NCI-H748 (cell line): ENCODE measurements at regions not wholly inside any gene's neighbourhood (a gene's known extent, or its start where the extent isn't known, plus 50 kb on each side); places are given as distances from the start of the nearest gene placed in this dataset.
"Not testable (repeated sequence)": the region's sequence is repeated elsewhere in the genome, so short reads cannot be mapped to it uniquely, and the experiment has no call there.

Experiments used
- DNase-seq: peaks from one replicate; lab custom pipeline; 2025; ENCODE audit not compliant: unreplicated experiment; lab: John Stamatoyannopoulos, UW

DNA sequence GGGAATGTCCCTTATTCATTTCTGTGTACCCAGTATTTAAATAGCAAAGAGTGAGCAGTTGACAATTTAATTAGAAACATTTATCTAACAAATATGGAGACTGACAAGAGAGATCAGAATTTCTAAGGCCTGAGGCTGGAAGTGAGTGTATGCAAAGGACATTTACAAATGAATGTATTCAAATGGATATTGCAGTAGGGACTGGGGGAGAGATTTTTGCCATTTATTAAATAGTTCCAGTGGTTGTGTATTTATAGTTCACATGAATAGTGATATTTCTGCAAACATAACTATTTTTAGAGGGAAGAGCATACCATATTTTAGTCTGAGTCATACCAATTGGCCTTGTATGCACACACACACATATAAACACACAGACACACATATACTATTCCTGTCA, 592.4 kb downstream of the GLUD2 start:
- no peak for DNase-seq

DNA sequence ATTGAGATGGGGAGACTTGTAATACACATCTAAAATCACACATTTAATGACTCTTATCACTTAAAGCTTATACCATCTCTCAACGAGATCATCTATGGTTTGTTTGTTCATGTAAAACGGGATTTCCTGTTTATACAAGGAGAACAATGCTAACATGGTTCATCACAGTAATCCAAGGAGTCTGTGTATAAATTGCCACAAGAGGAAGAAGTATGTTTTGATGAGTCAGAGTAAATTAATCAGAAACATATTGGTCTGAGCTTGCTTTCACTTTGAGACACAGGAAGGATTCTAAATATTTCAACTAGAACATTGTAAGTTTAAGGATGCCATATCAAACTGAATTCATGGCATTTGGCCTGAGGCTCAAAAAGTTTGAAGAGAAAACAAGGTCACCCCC, 594.1 kb downstream of the GLUD2 start:
- peak; percentile 85 for DNase-seq

DNA sequence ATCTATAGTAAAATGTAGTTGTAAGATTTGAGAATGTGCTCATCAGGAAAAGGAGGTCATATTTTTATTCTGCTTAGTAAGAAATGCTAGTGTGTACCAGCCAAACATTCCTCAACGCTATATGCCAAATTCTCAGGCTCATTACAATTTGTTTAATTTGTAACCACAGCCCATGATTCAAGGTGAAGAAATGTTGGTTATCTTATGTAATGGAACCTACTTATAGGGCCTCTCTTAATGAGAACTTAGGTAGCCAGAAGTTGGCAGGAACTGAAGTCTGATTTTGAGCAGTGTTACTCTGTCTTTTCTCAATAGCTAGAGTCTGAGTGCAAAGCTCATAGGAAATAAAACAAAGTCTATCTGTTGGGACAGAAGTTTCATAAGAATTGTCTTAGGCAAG, 595.0 kb downstream of the GLUD2 start:
- DNase-seq, result no peak

DNA sequence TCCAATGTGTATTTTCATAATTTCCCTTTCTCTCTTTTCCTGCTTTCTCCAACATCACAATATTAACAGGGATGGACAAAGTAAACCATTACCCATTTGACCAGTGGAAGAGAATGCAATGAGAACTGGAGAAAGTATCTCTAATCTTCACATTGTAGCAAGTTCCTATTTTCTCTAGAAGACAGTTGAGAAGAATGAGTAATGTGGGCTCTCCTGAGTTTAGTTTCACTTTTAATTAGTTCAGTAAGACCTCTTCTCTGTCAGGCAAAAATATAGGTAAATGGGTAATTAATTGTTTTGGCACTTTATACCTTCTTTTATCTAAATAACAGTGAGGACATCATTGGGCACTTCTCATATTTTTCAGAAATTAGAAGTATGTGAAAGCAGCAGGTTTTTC, 602.0 kb downstream of the GLUD2 start:
- DNase-seq, result no peak

DNA sequence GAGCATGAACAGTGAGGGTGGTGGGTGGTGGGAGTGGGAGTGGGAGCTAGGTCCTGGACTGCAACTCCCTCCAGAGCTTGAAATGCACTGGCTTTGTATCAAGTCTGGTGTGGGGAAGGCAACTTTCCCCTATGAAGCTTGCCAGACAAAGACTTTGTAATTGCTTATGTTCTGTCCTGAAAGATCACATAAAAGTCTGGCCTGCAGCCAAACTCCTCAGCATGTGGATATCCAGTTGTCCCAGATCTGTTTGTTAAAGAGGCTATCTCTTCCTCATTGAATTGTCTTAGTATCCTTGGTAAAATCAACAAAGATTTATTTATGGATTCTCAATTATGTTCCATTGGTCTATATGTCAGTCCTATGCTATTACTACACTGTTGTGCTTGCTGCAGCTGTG, 607.9 kb downstream of the GLUD2 start:
- DNase-seq, result peak; percentile 95

DNA sequence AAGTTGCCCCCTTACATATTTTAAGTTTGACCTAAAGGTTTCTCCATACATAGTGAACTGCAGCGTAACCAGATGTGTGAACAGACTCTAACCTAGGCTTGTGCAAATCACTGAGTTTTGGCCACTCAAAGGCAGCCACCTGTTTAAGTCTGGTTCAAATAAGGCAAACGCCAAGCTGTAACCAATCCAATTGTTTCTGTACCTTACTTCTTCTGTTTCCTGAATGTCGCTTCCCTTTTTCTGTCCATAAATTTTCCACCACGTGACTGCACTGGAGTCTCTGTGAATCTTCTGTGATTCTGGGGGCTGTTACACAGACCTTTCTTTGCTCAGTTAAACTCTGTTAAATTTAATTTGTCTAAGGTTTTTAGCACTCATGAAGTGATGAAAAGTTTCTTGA, 618.8 kb downstream of the GLUD2 start:
- DNase-seq, result no peak

DNA sequence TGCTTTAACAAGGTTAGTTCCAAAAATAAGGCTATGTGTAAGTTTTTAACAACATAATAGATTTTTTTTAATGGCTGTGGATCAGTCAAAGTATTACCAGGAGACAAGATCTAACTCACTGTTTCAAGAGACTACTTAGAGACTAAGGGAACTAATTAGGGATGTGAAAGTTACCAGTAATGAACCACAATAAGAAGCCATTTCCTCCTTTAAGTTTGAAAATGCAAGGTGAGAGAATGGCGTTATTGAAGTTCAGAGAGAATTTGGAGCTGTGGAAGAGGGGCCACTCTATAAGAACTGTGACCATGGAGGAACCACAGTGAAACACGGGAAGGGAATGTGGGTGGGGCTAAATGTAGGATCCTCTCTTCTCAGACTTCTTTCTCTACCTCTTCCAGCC, 624.2 kb downstream of the GLUD2 start:
- no peak for DNase-seq

DNA sequence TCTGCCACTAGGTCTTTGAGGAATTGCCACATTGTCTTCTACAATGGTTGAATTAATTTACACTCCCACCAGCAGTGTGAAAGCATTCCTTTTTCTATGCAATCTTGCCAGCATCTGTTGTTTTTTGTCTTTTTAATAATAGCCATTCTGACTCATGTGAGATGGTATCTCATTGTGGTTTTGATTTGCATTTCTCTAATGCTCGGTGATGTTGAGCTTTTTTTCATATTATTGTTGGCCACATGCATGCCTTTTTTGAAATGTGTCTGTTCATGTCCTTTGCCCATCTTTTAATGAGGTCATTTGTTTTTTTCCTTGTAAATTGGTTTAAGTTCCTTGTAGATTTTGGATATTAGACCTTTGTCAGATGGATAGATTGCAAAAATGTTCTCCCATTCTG, 661.8 kb downstream of the GLUD2 start:
- not testable (repeated sequence) for DNase-seq

DNA sequence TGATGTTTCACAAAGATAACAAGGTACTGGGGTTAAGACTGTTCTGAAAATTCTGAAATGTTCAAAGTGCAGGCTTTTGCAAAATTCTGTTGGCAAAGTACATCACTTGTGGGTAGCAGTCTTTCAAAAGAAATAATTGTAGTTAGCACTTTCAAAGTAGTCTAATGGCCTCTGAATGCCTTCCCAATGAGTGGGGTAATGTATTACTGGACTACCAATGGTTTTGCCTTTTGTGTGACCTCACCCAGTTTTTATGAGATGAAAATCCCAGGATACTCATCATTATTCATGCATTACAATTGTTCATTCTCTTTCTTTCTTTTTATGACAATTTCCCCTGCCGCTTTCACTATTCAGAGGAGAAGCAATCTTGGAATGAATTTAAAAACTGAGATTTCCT, 686.1 kb downstream of the GLUD2 start:
- no peak for DNase-seq

DNA sequence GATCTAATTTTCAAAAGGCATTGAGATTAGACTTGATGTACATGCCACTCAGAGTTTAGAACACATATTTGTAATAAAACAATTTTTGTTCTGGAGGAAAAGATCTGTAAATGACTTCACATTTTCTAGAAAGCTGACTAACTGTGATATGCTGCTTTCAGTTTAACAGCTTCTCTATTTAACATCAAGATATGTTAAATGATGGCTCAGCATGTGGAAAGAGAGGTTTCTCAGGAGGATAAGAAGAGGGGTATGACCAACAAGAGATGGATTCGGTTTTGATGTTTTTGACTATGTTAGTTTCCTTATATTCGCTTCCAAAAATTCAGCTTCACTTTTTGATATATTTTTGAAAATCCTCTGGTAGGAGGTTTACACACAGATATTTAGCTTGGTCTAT, 698.7 kb downstream of the GLUD2 start:
- no peak for DNase-seq

DNA sequence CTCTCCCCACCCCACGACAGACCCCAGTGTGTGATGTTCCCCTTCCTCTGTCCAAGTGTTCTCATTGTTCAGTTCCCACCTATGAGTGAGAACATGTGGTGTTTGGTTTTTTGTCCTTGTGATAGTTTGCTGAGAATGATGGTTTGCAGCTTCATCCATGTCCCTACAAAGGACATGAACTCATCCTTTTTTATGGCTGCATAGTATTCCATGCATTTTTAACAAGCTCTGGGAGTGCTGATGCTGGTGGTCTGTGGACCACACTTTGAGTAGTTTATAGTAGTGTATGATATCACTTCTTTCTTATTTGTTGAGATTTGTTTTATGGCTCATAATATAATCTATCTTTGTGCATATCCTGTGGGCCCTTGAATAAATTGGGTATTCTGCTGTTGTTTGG, 706.2 kb downstream of the GLUD2 start:
- not testable (repeated sequence) for DNase-seq

DNA sequence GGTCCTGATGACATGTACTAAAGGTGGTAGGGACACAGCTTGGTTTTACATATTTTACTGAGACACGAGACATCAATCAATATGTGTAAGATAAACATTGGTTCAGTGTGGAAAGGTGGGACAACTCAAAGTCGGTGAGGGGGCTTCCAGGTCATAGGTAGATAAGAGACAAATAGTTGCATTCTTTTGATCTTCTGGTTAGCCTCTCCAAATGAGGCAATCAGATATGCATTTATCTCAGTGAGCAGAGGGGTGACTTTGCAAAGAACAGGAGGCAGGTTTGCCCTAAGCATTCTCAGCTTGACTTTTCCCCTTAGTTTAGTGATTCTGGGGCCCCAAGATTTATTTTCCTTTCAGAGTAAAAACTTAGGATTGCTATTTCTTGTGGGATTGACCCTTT, 706.9 kb downstream of the GLUD2 start:
- no peak for DNase-seq

DNA sequence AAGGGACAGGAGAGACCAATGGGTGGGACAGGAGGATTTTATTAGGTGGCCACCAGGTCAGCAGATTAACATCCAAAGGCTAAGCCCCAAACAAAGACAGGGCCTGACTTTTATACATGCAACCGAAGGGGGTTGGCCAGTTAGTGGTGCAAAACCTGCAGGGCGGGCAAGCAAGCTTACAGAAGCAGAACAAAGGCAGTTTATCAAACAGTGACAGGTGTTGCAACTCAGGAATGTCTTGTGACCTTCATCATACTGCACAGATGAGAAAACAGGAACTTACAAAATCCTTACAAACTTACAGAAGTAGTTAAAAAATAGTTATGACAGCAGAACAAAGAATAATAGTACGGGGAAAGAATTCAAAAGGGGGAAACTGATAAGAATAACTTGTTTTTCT, 708.1 kb downstream of the GLUD2 start:
- DNase-seq, result no peak

DNA sequence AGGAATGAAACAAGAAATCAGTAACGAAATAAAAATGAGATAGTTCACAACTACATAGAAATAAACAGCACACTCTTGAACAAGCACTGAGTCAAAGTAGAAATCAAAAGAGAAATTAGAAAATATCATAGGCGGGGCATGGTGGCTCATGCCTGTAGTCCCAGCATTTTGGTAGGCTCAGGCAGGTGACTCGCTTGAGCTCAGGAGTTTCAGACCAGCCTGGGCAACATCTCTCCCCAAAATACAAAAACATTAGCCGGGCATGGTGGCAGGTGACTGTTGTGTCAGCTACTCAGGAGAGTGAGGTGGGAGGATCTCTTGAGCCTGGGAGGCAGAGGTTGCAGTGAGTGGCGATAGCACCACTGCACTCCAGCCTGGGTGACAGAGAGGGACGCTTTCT, 714.4 kb downstream of the GLUD2 start:
- no peak for DNase-seq

DNA sequence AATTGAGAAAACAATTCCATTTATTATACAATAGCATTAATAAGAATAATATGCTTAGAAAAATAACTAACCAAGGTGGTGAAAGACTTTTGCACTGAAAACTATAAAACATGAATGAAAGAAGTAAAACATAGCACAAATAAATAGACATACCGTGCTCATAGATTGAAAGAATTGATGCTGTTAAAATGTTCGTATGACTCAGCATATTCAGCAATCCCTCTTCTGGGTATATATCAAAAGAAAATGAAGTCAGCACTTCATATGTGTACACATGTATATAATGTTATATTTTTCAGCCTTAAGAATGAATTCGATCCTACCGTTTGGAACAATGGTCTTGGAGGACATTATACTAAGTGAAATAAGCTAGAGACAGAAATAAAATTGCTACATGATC, 716.3 kb downstream of the GLUD2 start:
- DNase-seq, result no peak

DNA sequence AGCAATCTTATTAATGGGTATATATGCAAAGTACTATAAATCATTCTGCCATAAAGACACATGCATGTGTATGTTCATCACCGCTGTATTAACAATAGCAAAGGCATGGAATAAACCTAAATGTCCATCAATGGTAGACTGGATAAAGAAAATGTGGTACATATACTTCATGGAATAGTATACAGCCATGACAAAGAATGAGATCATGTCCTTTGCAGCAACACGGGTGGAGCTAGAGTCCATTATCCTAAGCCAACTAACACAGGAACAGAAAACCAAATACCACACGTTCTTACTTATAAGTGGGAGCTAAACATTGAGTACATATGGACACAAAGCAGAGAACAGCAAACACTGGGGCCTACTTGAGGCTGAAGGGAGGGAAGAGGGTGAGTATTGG, 720.8 kb downstream of the GLUD2 start:
- DNase-seq, result not testable (repeated sequence)

DNA sequence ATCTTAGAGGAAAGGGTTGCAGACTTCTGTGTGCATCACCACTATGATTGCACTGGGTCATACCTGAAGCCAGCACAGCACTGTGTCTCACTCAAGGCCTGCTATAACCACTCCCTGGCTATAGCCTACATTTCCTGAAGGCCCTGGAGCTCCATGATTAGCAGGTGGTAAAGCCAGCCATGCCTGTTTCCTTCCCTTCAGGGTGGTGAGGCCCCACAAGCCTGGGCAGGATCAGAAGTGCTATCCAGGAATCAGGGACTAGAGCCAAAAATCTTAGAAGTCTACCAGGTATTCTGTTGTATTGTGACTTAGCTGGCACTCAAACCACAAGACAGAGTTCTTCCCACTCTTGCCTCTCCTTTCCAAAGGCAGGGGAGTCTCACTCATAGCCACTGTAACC, 734.6 kb downstream of the GLUD2 start:
- no peak for DNase-seq

DNA sequence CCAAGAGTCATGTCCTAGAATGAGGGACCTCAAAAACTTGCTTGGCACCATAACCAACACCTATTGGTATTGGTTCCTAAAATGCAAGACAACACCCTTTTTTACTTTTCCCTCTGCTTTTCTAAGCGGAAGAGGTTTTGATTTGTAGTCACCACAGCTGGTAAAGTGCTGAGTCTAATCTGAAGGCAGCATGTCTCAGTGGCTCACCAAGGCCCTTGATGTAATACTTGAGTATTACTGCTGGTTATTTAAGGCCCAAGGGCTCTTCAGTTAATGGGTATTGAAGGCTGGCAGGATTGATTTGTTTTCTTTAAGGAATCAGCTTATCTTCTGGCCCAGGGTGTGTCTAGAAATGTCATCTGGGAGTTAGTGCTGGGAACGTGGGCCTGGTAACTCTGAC, 735.1 kb downstream of the GLUD2 start:
- DNase-seq, result no peak

DNA sequence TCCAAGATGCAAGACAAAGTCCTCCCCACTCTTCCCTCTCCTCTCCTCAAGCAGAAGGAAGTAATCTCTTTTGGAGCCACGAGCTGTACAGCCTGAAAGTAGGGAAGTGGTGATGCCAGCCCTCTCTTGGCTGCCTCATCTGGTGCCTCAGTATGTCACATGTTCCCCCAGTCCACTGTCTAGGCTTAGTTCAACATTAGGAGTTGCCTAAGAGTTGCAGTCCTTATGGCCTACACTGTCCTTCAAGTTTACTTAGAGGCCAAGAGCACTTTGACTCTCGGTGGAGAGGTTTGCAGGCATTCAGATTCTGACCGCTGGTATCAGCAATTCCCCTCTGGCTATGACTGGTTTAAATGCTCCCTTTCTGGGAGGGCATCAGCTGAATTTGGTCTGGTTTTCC, 735.6 kb downstream of the GLUD2 start:
- DNase-seq, result no peak

DNA sequence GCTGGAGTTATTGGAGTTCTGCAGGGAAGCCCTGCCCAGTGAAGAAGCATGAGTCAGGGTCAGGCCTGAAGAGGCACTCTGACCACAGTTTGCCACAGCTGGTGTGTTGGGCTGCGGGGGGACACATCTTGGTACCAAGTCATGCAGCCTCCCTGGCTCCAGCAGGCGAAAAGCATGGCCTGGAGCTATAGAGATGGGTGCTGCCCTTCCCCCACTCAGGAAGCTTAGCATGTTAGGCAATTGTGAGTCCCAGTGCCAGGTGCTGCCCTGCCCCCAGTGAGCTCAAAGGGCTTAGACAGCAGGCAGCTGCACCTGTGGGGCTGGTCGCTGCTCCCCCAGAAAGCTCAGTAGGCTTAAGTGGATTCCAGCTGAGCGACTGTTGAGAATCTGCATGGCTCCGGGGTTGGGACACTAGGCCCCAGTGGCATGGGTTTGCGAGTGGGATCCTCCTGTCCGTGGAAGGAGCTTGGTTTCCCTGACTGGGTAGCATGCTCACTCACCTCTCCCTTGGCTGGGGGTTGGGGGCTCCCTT, 755.5 kb downstream of the GLUD2 start:
- DNase-seq, result peak; percentile 31

DNA sequence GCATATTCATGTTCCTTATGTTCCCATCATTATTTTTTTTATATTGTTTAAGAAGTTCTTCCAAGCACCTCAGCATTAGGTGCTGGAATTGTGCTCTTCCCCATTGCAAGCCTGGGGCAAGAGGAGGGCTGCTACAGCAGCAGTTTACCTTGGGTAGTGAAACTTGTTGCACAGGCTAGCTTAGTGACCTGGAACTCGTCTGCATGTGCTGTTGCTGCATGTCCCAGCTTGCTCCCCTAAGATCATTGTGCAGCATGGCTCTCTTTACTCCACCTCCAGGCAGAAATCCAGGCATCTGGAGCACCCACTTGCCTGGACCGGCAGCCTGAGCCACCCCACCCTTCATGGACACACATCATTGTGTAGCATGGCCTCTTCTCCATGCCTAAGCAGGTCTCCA, 776.0 kb downstream of the GLUD2 start:
- DNase-seq, result no peak

DNA sequence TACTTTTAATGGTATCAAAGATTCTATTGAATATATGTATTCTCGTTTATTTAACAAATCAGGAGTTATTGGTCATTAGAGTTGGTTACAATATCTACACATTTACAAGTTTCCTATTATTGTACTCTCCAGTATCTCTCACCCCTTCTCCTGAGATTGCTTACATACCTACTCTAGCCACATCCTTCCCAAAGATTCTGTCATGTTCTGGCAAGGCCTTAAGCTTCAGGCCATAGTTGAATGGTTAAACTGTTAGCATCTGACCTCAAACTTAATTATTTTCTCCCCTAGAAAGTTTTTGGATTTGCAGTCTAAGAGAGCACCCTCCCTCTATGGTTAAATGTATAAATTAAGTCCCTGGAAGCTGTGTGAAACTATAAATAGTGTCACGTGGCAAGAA, 784.2 kb downstream of the GLUD2 start:
- no peak for DNase-seq

DNA sequence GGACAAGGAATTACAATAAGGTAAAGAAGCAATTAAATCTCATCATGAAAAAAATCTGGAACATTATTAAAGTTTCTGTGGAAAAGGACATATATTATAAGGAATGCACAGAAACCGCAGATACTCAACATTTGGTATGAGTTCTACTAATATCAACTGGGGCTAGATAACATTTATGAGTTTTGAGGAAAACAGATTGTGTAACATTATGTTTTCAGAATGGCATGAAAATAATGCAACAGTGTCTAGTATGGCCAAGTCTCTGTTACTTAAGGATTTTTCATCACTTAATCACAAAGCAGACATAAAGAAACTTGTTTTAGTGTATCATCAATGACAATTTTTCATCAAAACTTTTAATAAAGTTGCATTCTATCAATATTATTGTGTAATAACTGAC, 785.0 kb downstream of the GLUD2 start:
- no peak for DNase-seq

DNA sequence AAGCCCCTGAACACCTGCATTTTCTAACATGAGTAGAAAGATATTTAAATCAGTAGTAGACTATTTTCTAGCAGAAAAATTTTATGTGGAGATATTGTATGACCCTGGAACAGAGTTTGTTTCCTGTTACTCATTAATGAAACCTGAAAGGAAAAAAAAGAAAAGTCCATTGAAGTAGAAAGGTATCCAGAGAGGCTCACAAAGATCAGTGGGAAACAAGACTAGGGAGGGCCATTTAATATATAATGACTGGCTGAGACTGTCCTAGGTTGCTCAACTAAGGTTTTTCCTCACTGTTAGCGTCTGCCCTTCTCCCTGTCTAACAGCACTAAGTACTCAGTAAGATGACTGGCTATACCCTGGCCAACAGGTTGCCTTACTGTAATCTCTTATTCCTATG, 788.6 kb downstream of the GLUD2 start:
- DNase-seq, result no peak
